Effector CD4-positive, alpha-beta T cell (primary cell): ENCODE measurements at regions not wholly inside any gene's neighbourhood (a gene's known extent, or its start where the extent isn't known, plus 50 kb on each side); places are given as distances from the start of the nearest gene placed in this dataset.

ENCODE experiments used
- DNase-seq: peaks from one replicate; pipeline ENCODE4 v3.0.0-alpha.2; 2020

GRCh38 chr14:58861586-58861985 lies 223.8 kb downstream of the DACT1 start:
- no peak for DNase-seq

DNA sequence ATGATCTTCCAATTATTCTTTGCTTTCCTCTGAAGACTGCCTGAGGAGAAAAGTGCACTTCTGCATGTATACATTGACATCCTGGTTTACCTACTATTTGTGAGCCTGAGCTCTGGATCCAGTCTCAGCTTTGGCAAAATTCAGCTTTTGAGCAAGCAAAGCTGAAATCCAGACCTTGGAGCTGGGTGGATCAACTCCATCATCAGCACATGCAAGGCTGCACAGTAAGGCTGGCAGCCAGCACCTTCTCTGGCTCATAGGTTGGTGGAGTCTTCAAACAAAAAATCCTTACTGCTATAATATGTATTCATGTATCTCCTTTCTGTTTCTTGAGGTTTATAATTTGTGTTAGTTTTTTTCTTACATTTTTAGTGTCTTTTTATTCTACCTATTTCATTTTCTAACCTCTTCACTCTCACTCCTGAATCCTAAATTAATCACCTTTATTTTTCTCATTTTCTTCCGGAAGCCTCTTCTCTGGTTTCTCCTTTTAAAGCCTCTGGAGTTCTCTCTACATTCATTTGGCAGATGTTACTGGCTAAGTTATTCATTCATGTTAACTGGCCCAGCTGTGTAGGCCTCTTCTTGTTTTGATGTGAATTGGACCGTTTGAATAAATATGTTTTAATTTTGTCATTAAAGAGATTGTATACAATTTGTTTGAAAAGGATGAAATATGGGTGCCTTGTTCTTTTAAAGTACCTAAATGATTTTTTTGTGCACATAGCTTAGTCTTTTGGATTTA lies 224.8 kb downstream of the DACT1 start:
- no peak for DNase-seq

GRCh38 chr14:58863661-58864345 lies 226.0 kb downstream of the DACT1 start:
- DNase-seq, result no peak

GRCh38 chr14:58864751-58865513 lies 227.2 kb downstream of the DACT1 start:
- no peak for DNase-seq

- no peak for DNase-seq
These were observed 227.9 kb downstream of the DACT1 start for GRCh38 chr14:58865514-58866281.

- DNase-seq, result no peak
These were observed 228.6 kb downstream of the DACT1 start for GRCh38 chr14:58866391-58866790.

GRCh38 chr14:58870961-58871360 lies 233.2 kb downstream of the DACT1 start:
- DNase-seq, result no peak

- no peak for DNase-seq
These were observed 233.8 kb downstream of the DACT1 start for GRCh38 chr14:58871573-58871972.

- no peak for DNase-seq
These were observed 234.3 kb downstream of the DACT1 start for GRCh38 chr14:58872061-58872460.

DNA sequence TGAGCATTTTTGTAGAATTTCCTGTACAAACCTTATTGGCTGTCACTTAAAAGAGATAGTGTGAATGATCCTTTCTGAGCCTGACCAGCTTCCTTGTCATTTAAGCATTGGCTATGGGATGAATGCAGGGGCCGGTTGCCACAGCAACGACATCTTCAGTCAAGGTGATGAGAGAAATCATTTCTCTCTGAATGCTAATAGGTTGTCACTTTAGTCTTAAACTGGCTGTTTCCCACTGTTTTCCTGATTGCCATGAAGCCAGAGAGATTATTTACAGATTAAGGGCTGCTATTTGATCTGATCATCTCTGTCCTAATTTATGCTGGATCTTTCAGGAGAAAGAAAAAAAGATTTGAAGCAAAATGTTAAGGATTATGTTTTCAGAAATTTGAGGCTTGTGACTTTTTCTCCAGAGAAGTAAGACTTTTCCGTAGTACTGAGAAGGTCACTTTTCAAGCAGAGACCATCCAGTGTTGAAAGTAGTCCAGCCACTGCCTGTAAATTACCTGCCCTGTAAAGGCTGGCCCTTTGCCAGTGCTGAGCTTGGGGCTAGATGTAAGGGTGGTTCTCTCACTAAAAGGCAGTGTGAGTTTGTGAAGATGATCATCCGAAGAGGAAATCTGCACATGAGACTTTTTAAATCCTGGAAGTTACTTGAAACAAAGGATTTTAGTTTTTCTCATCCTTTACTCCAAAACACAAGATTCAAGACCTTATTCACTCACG lies 235.6 kb downstream of the DACT1 start:
- DNase-seq, result no peak

GRCh38 chr14:58875613-58876012 lies 237.9 kb downstream of the DACT1 start:
- no peak for DNase-seq

DNA sequence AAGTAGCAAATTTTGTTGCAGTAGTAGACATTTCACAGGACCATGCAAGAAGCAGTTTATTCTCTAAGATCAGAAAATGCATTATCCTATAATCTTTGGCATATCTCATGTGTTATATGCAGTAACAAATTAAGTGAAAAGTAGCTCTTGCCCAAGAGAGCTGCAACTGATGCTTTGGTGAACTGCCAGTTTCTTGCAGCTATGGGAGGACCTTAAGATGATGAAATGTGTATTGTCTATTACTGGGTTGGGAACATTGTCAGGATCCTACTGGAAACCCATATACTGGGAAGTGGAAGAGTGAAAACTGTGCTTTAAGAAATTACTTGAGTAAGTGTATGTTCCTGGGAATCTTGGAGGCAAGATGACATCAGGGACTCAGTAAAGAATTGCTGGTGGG lies 238.8 kb downstream of the DACT1 start:
- DNase-seq, result no peak

GRCh38 chr14:58878439-58879139 lies 240.8 kb downstream of the DACT1 start:
- DNase-seq, result no peak

GRCh38 chr14:58881433-58881832 lies 243.7 kb downstream of the DACT1 start:
- DNase-seq, result no peak

DNA sequence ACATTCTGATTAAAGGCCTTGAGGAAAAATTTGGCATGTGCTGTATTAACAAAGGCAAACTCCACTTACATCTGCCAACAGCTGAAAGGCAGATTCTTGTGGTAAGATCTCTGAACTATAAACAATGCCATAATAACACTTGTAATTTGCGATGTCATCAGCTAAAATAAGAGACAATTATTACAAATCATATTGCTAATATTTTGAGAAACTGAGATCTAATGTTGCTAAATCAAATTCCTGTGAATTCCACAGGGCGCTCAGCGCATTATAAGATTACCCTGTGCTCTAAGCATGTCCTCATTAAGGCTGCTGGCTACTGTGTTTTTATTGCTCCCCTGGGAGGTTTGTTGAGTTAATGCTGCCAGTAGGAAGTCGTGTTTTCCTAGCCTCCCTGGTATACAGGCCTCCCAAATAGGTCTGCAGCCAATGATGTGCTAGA lies 244.8 kb downstream of the DACT1 start:
- no peak for DNase-seq

DNA sequence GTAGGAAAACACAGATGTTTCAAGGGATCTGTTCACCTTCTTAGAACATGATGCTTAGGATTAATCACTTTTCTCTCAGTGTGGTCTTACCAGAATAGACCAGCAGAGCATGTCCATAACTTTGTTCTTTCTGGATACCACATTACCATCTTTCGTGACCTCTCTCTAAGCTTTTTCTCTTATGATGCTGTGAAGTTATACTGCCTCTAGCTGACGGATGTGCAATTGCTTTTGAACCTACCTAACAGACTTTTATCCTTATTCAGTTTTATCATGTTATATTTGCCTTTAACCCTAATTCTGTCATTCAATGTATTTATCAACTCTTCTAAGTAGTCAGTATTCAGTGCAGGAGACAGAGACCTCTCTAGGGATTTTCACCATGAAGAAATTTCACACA lies 246.7 kb downstream of the DACT1 start:
- no peak for DNase-seq

DNA sequence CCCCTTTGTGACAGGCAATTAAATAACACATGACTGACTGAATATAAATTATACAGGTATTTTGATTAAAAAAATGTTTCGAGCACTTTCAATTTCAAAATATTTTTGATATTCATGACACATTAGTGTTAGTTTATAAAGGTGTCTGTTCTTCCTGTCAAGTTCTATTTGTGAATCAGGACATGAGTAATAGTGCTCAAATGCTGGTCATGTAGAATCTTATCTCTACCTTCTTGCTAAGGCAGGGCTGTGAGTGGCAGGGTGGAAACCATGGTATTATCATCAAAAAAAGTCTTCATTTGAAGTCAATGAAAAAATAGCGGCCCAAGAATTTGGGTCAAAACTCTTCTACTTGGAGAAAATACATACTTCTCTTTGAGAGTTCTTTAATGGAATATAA lies 250.2 kb downstream of the DACT1 start:
- no peak for DNase-seq

- no peak for DNase-seq
These were observed 261.0 kb downstream of the DACT1 start for GRCh38 chr14:58898655-58899316.

- DNase-seq, result no peak
These were observed 261.6 kb downstream of the DACT1 start for GRCh38 chr14:58899317-58899713.

DNA sequence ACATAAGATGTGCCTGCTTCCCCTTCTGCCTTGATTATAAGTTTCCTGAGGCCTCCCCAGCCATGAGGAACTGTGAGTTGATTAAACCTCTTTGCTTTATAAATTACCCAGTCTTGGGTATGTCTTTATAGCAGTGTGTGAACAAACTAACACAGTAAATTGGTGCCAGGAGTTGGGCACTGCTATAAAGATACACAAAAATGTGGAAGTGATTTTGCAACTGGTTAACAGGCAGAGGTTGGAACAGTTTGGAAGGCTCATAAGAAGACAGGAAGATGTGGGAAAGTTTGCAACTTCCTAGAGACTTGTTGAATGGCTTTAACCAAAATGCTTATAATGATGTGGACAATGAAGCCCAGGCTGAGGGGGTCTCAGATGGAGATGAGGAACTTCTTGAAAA lies 264.1 kb downstream of the DACT1 start:
- DNase-seq, result no peak

- DNase-seq, result no peak
These were observed 267.0 kb downstream of the DACT1 start for GRCh38 chr14:58904776-58905175.
